ENCODE measurements at regions not wholly inside any gene's neighbourhood (a gene's known extent, or its start where the extent isn't known, plus 50 kb on each side); places are given as distances from the start of the nearest gene placed in this dataset.
"Not testable (repeated sequence)": the region's sequence is repeated elsewhere in the genome, so short reads cannot be mapped to it uniquely, and the experiment has no call there.

DNA sequence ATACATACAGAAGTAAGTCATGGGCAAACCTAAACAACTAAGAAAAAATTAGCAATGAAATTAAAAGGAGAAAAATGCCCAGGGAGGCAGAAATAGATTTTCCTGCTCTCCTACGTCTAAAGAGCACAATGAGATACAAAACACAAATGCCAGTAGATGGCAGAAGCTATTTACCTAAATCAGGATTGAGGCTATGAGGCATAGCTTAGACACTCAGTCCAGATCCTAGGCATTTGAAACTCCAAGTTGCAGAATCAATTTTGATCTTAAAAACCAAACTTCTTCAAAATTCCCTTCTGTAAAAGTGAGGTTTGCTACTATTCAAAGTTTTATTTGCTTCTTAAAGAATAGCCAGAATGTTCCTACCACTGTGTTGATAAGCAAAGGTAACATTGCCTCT, 368.6 kb downstream of the DAD1 start:
- H3K36me3 ChIP-seq: no peaks in the 10 kb centered on the region
- H3K4me3 ChIP-seq: no peak overlapping the region
- no peaks in the 10 kb centered on the region; the same call in 1 of the 2 replicates for H3K27me3 ChIP-seq
- H3K9me3 ChIP-seq: no peaks in the 10 kb centered on the region
- no peak for DNase-seq

DNA sequence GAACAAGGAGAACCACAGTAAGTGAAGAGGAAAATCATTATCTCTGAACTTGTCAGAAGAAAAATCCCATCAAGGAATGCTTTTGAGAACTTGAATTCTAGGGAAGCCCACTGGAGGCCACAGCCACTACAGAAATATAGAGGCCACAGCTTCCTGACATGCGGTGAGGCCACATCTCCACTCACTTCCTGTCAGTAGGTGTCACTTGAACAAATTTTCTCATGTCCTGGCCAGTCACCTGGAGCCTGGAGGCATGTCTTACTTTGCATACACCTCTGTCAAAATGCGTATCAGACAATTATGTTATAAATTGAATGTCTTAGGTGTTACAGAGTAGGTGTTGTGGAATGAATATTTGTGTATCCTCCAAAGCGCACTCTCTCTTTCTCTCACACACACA, 370.3 kb downstream of the DAD1 start:
- DNase-seq: no peak
- Histone ChIP-seq H3K9me3 (no peaks in the 10 kb centered on the region), H3K36me3 (no peaks in the 10 kb centered on the region)

DNA sequence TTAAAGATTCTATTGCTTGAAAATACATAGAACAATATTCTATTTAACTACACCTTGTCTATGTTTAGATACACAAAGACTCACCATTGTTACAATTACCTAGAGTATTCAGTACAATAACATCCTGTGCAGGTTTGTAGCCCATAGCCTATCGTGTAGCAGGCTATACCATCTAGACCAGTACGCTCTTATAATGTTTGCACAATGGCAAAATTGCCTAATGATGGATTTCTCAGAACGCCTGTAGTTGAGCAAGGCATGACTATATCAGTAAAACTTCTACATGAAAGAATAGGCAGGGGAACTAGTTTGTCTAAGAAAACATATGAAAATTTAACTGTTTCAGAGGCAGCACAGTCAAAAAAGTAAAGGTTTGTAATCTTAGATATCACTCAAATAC, 375.9 kb downstream of the DAD1 start:
- DNase-seq: no peak
- Histone ChIP-seq H3K4me3 (no peak overlapping the region), H3K27me3 (no peaks in the 10 kb centered on the region), H3K36me3 (no peaks in the 10 kb centered on the region), H3K9me3 (no peaks in the 10 kb centered on the region)

More for the DNA sequence above, 370.3 kb downstream of the DAD1 start:
- Histone ChIP-seq H3K4me3 (no peak overlapping the region), H3K27me3 (no peaks in the 10 kb centered on the region; the same call in 1 of the 2 replicates)

DNA sequence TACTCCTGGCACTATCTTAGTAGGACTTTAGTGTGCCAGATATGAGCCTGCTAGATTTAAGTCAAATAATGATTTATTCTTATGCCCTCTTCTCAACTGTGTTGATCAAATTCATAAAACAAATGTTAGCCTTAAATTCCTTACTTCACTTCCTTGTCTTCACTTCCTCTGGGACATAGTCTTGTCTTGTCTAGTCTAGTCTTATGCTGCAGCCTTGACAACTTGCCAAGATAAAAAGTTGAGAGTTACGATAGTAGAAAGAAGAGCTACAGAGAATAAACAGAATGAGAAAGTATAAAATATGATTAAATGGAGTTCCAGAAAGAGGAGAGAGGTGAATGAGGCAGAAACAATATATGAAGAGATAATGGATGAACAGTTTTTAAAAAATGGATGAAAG, 378.1 kb downstream of the DAD1 start:
- H3K9me3 ChIP-seq: no peaks in the 10 kb centered on the region
- no peaks in the 10 kb centered on the region for H3K27me3 ChIP-seq
- no peaks in the 10 kb centered on the region for H3K36me3 ChIP-seq

DNA sequence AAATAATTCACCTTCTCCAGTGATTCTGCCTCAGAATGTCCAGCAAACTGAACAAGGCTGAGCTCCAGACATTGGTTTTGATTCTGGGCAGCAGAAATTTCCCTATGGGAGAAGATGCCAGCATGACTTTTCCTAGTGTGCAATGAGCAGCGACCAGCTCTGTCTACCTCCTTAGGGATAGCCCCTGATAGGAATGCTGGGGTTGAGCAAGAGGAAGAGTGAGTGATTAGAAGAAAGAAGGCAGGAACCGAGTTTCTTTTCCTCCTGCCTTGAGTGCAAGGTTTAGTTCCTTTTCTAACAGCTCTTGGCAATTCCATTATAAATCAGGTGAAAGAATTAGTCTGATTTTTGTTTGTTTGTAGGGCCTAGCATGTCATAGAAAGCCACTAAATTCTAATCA, 379.0 kb downstream of the DAD1 start:
- no peak for DNase-seq
- Histone ChIP-seq H3K4me3 (no peak overlapping the region), H3K27me3 (no peaks in the 10 kb centered on the region), H3K36me3 (no peaks in the 10 kb centered on the region), H3K9me3 (no peaks in the 10 kb centered on the region)

More for the DNA sequence above, 378.1 kb downstream of the DAD1 start:
- DNase-seq: no peak
- no peak overlapping the region for H3K4me3 ChIP-seq

DNA sequence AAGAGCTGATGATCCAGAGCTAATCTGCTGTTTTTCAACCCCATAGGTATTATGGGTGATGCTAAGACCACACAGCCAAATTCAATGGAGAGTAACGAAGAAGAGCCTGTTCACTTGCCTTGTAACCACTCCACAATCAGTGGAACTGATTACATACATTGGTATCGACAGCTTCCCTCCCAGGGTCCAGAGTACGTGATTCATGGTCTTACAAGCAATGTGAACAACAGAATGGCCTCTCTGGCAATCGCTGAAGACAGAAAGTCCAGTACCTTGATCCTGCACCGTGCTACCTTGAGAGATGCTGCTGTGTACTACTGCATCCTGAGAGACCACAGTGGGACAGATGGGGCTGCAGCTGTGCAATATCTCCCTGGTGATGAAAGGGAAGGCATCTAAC, 386.0 kb downstream of the DAD1 start:
- Histone ChIP-seq H3K4me3 (no peak overlapping the region), H3K27me3 (no peaks in the 10 kb centered on the region), H3K36me3 (no peaks in the 10 kb centered on the region)

DNA sequence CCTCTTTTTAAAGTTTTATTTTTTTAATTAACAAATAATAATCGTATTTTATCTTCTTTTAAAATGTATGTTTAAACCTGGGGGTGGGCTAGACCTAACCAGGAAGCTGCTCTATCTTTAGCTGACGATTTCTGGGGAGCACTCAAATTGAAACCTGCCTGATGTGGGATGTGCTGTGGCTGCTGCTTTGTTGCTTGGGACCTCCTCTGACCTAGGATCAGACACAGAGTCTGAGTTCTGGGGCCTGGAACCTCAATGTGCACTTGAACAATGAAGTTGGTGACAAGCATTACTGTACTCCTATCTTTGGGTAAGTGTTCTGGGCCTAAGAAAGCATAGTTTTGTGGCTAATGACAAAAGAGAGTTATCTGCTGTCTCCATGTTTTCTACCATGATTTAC, 386.7 kb downstream of the DAD1 start:
- Histone ChIP-seq H3K9me3 (no peaks in the 10 kb centered on the region), H3K36me3 (no peaks in the 10 kb centered on the region), H3K27me3 (no peaks in the 10 kb centered on the region), H3K4me3 (no peak overlapping the region)
- no peak for DNase-seq

More for the DNA sequence above, 386.0 kb downstream of the DAD1 start:
- H3K9me3 ChIP-seq: no peaks in the 10 kb centered on the region
- DNase-seq: no peak

DNA sequence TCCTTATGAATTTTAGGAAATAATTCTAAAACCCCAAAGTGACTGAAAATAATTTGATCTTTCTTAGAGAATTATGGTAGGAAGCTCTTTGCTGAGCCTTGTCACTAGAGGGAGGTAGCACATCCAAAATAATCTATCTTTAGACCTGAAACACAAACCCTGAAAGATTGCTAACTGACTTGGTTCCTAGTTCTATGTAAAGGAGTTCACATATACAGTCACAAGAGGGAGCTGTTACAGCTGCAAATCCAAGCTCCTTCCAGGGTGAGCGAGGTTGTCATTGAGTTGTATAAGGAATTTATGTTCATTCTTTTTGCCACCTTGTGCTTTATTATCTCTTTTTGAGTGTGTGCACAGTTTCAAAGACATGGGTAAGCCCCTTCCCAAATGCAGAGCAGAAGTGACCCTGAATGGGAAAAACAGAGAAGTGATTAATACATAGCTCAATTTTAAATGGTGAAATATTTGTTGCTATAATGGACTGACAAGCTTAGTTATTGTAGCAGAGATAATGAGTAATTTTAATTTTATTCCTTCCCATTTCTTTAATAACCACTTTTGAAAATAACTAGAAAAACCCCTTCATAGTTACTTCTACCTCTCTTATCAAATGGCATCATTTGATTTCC, 387.9 kb downstream of the DAD1 start:
- Histone ChIP-seq H3K9me3 (no peaks in the 10 kb centered on the region), H3K36me3 (no peaks in the 10 kb centered on the region), H3K27me3 (no peaks in the 10 kb centered on the region), H3K4me3 (no peak overlapping the region)
- no peak for DNase-seq

DNA sequence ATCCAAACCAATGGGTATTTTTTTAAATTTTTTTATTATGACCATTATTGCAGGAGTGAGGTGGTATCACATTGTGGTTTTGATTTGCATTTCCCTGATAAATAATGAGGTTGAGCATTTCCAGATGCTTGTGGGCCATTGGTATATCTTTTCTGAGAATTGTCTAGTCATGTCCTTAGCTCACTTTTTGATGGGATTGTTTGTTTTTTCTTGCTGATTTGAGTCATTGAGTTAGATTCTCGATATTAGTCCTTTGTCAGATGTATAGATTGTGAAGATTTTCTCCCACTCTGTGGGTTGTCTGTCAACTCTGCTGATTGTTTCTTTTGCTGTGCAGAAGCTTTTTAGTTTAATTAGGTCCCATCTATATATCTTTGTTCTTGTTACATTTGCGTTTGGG, 388.9 kb downstream of the DAD1 start:
- not testable (repeated sequence) for H3K4me3 ChIP-seq, DNase-seq, H3K27me3 ChIP-seq

DNA sequence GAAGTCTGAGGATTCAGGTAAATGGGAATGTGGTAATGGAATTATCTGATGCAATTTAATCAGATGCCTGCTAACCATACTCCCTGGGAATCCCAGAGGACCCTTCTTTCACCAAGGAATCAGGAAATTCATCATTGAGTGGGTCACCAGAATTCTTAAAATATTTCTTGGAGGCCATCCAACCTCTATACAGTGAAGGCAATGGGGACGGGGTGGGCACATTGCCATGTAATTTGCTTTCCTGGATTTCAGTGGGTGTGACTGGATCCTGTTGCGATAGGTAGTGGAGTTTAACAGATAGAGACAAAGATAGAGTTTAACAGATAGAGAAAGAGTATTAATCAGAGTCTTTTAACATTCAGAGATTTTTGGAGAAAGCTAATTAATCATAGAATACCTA, 394.4 kb downstream of the DAD1 start:
- no peak for DNase-seq
- no peaks in the 10 kb centered on the region for H3K9me3 ChIP-seq
- no peaks in the 10 kb centered on the region for H3K27me3 ChIP-seq
- H3K36me3 ChIP-seq: no peaks in the 10 kb centered on the region
- H3K4me3 ChIP-seq: no peak overlapping the region

More for the DNA sequence above, 388.9 kb downstream of the DAD1 start:
- not testable (repeated sequence) for H3K9me3 ChIP-seq, H3K36me3 ChIP-seq

DNA sequence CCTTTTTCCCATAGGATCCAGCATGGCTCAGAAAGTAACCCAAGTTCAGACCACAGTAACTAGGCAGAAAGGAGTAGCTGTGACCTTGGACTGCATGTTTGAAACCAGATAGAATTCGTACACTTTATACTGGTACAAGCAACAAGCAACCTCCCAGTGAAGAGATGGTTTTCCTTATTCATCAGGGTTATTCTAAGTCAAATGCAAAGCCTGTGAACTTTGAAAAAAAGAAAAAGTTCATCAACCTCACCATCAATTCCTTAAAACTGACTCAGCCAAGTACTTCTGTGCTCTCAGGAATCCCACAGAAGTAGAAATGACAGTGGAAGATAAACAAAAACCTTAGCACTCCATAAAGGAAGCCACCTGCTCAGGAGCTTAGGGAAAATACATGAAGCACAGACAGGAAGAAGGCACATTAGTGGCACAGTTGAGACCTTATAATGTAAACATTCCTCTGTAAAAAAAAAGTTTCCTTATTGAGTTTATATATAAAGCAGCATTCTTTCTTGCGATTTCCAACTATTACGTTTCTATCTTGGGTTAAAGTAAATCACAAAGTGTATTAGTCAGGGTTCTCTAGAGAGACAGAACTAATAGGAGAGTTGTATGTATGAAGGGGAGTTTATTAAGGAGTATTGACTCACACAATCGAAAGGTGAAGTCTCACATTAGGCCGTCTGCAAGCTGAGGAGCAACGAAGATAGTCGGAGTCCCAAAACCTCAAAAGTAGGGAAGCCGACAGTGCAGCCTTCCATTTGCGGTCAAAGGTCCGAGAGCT, 398.4 kb downstream of the DAD1 start:
- H3K27me3 ChIP-seq: no peaks in the 10 kb centered on the region
- no peak for DNase-seq
- no peak overlapping the region for H3K4me3 ChIP-seq
- no peaks in the 10 kb centered on the region for H3K9me3 ChIP-seq
- H3K36me3 ChIP-seq: no peaks in the 10 kb centered on the region

DNA sequence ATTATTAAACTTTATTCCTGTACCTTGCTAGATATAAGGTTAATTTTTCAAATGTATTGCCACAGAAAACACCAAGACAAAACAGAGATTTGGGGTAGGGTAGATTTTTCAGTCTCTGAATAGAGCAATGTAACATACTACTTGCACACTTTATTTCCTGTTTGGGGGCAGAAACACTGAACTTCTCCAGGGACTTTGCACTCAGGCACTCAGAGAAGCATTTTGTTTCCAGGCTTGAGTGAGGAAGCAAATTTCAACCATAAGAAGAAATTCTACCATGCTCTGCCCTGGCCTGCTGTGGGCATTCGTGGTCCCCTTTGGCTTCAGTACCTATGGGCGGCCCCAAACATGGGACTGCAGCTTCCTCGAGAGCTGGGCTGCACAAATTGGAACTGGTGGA, 399.1 kb downstream of the DAD1 start:
- Histone ChIP-seq H3K36me3 (no peaks in the 10 kb centered on the region), H3K9me3 (no peaks in the 10 kb centered on the region), H3K27me3 (no peaks in the 10 kb centered on the region), H3K4me3 (no peak overlapping the region)
- no peak for DNase-seq

DNA sequence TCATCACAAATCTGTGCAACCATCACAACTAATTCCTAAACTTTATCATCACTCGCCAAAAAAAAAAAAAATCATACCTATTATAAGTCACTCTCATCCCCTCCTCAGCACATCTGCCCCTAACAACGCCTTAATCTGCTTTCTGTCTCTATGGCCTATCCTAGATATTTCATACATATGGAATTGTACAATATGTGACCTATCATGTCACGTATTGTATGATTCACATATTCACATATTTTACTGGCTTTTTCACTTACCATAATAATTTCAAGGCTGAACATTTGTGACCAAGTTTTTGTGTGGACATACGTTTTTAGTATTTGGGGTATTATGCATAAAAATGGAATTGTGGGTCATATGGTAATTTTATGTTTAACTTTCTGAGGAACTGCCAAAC, 400.7 kb downstream of the DAD1 start:
- no peaks in the 10 kb centered on the region for H3K36me3 ChIP-seq
- DNase-seq: no peak
- H3K9me3 ChIP-seq: no peaks in the 10 kb centered on the region
- no peaks in the 10 kb centered on the region for H3K27me3 ChIP-seq
- no peak overlapping the region for H3K4me3 ChIP-seq

DNA sequence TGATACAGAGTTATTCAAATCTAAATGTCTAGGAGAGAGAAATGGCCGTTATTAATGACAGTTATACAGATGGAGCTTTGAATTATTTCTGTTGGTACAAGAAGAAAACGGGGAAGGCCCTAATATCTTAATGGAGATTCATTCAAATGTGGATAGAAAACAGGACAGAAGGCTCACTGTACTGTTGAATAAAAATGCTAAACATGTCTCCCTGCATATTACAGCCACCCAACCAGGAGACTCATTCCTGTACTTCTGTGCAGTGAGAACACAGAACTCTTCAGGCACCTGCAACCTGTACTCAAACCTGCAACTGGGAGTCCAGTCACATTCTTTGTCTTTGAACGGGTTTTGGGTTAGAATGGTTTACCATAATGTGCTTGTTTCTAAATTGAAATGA, 403.2 kb downstream of the DAD1 start:
- Histone ChIP-seq H3K9me3 (no peaks in the 10 kb centered on the region), H3K4me3 (no peak overlapping the region), H3K27me3 (no peaks in the 10 kb centered on the region), H3K36me3 (no peaks in the 10 kb centered on the region)
- no peak for DNase-seq

DNA sequence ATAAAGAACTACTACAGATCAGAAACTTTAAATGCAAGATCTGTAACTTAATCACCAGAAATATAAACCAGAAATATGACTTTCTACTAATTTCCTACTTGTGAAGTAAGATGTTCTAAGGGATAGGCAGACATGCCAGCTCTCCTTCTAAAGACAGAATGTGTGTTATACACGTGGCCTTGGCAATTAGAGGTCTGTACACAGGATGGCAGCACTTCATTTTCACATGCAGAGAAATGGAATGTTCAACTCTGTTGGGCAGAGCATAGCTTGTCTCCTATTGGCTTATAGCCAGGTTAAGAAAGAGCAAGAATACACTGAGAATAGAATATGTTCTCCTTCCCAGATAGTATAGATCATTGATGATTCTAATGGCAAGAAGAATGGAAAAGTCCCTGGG, 403.8 kb downstream of the DAD1 start:
- DNase-seq: no peak
- Histone ChIP-seq H3K27me3 (no peaks in the 10 kb centered on the region), H3K4me3 (no peak overlapping the region), H3K9me3 (no peaks in the 10 kb centered on the region), H3K36me3 (no peaks in the 10 kb centered on the region)

DNA sequence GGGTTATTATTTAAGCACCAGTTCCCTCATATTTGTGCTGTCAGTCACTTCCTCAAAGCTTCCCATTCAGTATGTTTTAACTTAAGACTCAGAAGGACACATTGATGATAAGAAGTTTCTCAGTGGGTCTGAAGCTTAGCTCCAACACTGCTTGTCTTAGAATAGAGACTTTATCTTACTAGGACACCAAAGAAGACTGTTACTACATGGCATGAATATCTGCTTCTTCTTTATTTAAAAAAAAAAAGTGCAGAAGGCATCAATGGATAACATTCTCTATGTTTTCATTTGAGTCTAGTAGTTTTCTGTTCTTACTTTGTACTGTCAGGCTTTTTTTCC, 404.2 kb downstream of the DAD1 start:
- no peaks in the 10 kb centered on the region for H3K36me3 ChIP-seq
- DNase-seq: no peak

DNA sequence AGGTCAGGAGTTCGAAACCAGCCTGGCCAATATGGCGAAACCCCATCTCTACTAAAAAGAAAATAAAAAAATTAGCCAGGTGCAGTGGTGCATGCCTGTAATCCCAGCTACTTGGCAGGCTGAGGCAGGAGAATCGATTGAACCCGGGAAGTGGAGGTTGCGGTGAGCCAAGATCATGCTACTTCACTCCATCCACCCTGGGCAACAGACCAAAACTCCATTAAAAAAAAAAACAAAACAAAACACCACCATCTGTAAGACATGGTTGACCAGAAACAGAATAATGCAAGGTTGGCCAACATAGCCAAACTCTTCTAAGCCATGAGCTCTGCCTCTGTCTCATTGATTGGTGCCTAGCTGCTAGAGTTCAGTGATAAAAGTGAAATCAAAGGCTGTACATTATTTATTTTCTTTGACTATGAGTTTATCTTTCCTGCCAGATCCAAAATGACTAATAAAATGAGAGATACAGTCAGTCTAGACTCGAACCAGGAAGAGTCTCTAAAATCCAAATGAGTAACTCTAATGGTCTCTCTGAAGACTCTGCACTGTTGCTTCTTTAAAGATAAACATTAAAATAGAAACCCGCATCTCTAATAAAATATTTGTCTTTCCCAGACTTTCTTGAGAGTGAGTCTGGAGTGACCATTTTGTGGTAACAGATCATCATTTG, 404.7 kb downstream of the DAD1 start:
- H3K4me3 ChIP-seq: no peak overlapping the region
- no peaks in the 10 kb centered on the region for H3K27me3 ChIP-seq
- no peaks in the 10 kb centered on the region for H3K9me3 ChIP-seq
- DNase-seq: peak; percentile 30
- H3K36me3 ChIP-seq: no peaks in the 10 kb centered on the region

More for the DNA sequence above, 404.2 kb downstream of the DAD1 start:
- Histone ChIP-seq H3K27me3 (no peaks in the 10 kb centered on the region), H3K4me3 (no peak overlapping the region), H3K9me3 (no peaks in the 10 kb centered on the region)

DNA sequence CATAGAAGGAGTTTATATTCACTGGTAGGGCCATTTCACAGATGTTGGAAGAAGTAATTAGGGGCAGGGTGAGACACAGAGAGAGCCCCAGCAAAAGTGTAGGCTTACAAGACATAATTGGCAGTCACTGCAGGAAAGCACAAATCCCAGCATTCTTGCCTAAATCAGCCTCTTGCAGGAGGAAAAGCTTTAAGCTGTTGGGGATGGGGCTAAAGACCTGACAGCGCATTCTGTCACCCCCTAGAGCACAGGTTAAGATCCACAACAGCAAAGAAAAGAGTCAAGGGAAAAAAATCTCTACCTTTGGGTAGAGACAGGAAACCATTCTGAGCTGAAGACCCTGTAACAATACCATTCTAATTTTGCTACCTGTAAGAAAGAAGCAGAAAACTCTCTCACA, 409.0 kb downstream of the DAD1 start:
- no peak for DNase-seq
- no peaks in the 10 kb centered on the region for H3K27me3 ChIP-seq
- no peaks in the 10 kb centered on the region for H3K9me3 ChIP-seq
- no peaks in the 10 kb centered on the region for H3K36me3 ChIP-seq
- H3K4me3 ChIP-seq: no peak overlapping the region
